CD4-positive, alpha-beta T cell treated with Interferon gamma for 1 hour (primary cell): ENCODE measurements at regions not wholly inside any gene's neighbourhood (a gene's known extent, or its start where the extent isn't known, plus 50 kb on each side); places are given as distances from the start of the nearest gene placed in this dataset.
A peak's percentile ranks its signal among the peaks of the same experiment; 100 is the strongest.
"Not testable (repeated sequence)": the region's sequence is repeated elsewhere in the genome, so short reads cannot be mapped to it uniquely, and the experiment has no call there.

Experiments
- DNase-seq: peaks from one replicate; pipeline ENCODE4 v3.0.0-alpha.2; 2020

GRCh38 chr12:56872366-56872765, 61.8 kb downstream of the SDR9C7 start:
- DNase-seq: no peak

GRCh38 chr12:56867216-56867615, 67.0 kb downstream of the SDR9C7 start:
- DNase-seq: no peak

DNA sequence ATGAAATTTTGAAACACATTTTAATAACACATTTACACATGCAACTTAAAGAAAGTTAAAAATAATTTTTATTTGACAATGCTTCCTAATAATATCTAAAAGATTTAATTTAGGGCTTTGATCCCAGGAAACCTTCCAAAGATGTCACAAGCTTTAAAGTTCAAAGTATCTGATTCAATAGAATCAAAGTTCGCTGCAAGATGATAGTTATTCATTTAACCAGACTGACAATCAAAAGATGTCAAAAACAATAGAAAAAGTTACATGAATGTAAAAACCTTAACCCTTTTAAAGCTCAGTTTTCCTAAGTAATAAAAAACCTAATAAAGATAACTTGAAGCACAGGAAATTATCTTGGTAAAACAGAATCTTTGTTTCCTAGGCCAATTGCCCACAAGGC, 67.7 kb downstream of the SDR9C7 start:
- no peak for DNase-seq

DNA sequence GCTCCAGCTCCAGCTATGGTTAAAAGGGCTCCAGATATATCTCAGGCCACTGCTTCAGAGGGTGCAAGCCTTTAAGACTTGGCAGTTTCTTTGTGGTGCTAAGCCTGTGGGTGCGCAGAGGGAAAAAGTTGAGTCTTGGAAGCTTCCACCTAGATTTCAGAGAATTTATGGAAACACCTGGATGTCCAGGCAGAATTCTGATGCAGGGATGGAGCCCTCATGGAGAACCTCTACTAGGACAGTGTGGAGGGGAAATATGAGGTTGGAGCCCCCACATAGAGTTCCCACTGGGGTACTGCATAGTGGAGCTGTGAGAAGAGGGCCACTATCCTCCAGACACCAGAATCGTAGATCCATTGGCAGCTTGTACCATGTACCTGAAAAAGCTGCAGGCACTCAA, 69.9 kb downstream of the SDR9C7 start:
- DNase-seq: no peak

- DNase-seq: no peak
These were observed 70.4 kb downstream of the SDR9C7 start for GRCh38 chr12:56863789-56864188.

DNA sequence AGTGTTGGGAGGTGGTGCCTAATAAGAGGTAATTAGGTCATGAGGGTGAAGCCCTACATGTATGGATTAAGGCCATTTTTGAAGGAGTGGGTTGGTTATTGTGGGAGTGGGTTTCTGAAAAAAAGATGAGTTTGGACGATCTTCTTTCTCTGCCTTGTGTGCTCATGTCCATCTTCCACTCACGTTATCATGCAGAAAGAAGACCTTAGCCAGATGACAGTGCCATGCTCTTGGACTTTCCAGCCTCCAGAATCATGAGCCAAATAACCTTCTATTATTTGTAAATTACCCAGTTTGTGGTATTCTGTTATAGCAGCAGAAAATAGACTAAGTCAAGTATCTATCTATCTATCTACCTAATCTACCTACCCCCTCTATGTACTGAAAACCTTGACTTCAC, 71.9 kb downstream of the SDR9C7 start:
- no peak for DNase-seq

DNA sequence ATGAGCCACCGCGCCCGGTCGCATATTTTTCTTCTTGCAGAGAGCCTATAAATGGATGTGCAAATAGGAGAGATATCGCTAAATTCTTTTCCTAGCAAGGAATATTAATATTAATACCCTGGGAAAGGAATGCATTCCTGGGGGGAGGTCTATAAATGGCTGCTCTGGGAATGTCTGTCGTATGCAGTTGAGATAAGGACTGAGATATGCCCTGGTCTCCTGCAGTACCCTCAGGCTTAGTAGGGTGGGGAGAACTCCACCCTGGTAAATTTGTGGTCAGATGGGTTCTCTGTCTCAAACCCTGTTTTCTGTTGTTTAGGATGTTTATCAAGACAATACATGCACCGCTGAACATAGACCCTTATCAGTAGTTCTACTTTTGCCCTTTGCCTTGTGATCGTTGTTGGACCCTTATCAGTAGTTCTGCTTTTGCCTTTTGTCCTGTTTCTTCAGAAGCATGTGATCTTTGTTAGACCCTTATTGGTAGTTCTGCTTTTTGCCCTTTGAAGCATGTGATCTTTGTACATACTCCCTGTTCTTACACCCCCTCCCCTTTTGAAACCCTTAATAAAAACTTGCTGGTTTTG, 80.7 kb downstream of the SDR9C7 start:
- not testable (repeated sequence) for DNase-seq

GRCh38 chr12:56851462-56851861, 82.7 kb downstream of the SDR9C7 start:
- no peak for DNase-seq

GRCh38 chr12:56840922-56841321, 77.8 kb downstream of the HSD17B6 start:
- DNase-seq: no peak

DNA sequence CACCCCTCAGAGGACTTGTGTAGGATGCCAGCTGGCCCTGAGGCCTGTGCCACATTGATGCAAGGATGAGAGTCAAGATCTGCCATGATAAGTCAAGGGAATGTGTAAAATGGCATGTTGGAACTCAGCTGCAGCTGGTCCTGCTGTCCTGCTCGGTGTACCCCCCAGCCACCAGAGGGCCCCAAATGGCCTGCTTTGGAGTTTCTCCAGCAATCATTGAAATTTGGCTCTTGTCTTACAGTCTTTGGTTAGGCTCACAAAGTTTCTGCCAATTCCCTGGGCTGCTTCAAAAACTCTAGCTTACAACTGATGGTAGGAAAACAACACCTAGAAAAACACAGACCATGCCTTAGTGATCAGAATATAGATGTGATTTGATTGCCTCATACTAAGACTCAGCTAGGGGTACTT, 76.8 kb downstream of the HSD17B6 start:
- peak; percentile 10 for DNase-seq

DNA sequence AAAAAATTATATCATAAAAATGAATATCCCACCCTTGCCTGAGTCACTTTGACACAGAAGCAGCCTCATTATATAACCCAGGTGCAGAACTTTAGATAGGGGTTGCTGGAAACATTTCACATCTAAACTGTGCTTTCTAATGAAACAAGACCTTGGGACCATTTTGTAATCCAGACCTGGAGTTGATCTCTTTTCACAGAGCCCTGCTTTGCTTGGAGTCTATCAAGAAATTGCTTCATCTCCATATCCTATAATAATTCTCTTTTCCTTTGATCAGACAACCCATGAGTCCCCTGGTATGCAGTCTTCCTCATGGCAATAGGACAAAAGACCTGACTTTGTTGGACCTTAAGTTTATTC, 76.3 kb downstream of the HSD17B6 start:
- no peak for DNase-seq

GRCh38 chr12:56838621-56839488, 75.7 kb downstream of the HSD17B6 start:
- no peak for DNase-seq
